ENCODE measurements at regions not wholly inside any gene's neighbourhood (a gene's known extent, or its start where the extent isn't known, plus 50 kb on each side); places are given as distances from the start of the nearest gene placed in this dataset.

DNA sequence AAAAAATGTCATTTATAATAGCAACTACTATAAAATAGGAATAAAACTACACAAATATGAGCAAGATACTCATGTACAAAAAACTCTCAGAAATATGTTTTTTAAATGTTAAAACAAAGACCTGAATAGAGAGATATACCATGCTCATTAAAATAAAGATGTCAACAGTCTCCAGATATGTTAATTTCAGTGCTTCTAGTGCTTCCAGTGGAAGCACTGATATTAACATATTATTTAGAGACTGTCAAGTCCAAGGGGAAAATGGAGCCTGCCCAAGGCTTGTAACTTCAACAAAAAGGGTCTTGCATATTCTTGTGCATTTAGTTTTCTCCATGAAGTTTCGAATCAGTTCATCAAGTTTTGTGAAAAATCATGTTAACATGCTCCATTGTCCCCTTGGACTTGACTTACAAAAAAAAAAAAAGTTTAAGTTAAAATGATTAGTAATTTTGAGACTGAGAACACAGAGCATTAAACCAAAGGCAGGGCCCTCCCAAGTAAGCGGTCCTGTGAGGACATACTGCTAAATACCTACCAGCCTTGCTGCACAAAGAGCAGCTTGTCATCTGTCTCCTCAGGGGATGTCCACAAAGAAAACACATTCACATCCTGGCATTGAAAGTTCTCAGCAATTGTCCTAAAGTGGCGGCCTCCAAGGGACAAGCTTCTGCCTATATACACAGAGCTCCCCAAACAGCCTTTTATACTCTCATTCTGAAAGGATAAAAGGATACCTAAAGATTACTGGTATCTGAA lies 501.9 kb upstream of the CHAC2 start:
- Histone ChIP-seq H3K9me2 (replicated peaks; ENCODE audit: insufficient read depth, low read length) (no peaks in the 10 kb centered on the region), H3K27me3 (ENCODE audit: low read length) (no peaks in the 10 kb centered on the region), H3K79me2 (ENCODE audit: insufficient read depth, low read length) (no peaks in the 10 kb centered on the region), H4K20me1 (ENCODE audit: low read depth, low read length) (no peaks in the 10 kb centered on the region), H3K27ac (ENCODE audit: low read depth, low read length) (no peak overlapping the region), H3K4me2 (ENCODE audit: low read depth, low read length, poor library complexity, severe bottlenecking) (no peak overlapping the region), H3K9ac (ENCODE audit: low read length) (no peak overlapping the region), H3K9me3 (ENCODE audit: insufficient read depth, low read length) (no peaks in the 10 kb centered on the region), H2AFZ (ENCODE audit: low read depth, low read length, severe bottlenecking) (no peak overlapping the region), H3K36me3 (ENCODE audit: low read length) (no peaks in the 10 kb centered on the region), H3F3A (ENCODE audit: insufficient read depth) (no peaks in the 10 kb centered on the region), H3K4me3 (ENCODE audit: insufficient read depth, low read length, poor library complexity, severe bottlenecking) (no peak overlapping the region)
- no peak for TF ChIP-seq CTCF (IDR thresholded peaks at IDR 0.05; ENCODE audit: insufficient read depth, low read length, poor library complexity, severe bottlenecking)
- no peak for TF ChIP-seq EZH2phosphoT487 (conservative IDR thresholded peaks at IDR 0.05; ENCODE audit: low read length)

DNA sequence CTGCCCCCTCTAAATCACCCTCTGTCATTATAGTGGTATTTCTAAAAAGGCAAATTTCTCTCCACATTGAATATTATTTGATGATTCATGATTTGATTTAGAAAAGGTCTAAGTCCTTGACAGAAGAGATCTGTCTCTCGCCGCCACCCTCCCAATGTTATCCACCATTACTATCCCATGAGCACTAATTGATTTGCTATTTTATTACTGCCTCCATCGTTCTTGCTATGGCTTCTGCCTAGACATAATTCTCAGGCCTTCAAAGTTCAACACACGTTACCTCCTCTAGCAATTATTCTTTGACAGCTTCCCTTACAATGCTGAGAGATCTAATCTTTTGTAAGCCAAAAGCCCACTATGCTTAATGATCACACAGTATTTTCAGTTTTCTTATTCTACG lies 507.0 kb upstream of the CHAC2 start:
- no peaks in the 10 kb centered on the region for H3K27me3 ChIP-seq (ENCODE audit: low read length)
- no peaks in the 10 kb centered on the region for H3F3A ChIP-seq (ENCODE audit: insufficient read depth)
- H4K20me1 ChIP-seq (ENCODE audit: low read depth, low read length): no peaks in the 10 kb centered on the region
- H3K79me2 ChIP-seq (ENCODE audit: insufficient read depth, low read length): no peaks in the 10 kb centered on the region
- no peaks in the 10 kb centered on the region for H3K9me3 ChIP-seq (ENCODE audit: insufficient read depth, low read length)
- TF ChIP-seq EZH2phosphoT487 (conservative IDR thresholded peaks at IDR 0.05; ENCODE audit: low read length) (no peak), CTCF (IDR thresholded peaks at IDR 0.05; ENCODE audit: insufficient read depth, low read length, poor library complexity, severe bottlenecking) (no peak)
- H3K9me2 ChIP-seq (replicated peaks; ENCODE audit: insufficient read depth, low read length): no peaks in the 10 kb centered on the region
- H2AFZ ChIP-seq (ENCODE audit: low read depth, low read length, severe bottlenecking): no peak overlapping the region
- no peak overlapping the region for H3K4me3 ChIP-seq (ENCODE audit: insufficient read depth, low read length, poor library complexity, severe bottlenecking)
- no peak overlapping the region for H3K9ac ChIP-seq (ENCODE audit: low read length)
- H3K4me2 ChIP-seq (ENCODE audit: low read depth, low read length, poor library complexity, severe bottlenecking): no peak overlapping the region
- no peak overlapping the region for H3K27ac ChIP-seq (ENCODE audit: low read depth, low read length)
- H3K36me3 ChIP-seq (ENCODE audit: low read length): no peaks in the 10 kb centered on the region

- TF ChIP-seq CTCF (IDR thresholded peaks at IDR 0.05; ENCODE audit: insufficient read depth, low read length, poor library complexity, severe bottlenecking): no peak
- no peak for TF ChIP-seq EZH2phosphoT487 (conservative IDR thresholded peaks at IDR 0.05; ENCODE audit: low read length)
- Histone ChIP-seq H3K36me3 (ENCODE audit: low read length) (no peaks in the 10 kb centered on the region), H3K79me2 (ENCODE audit: insufficient read depth, low read length) (no peaks in the 10 kb centered on the region), H2AFZ (ENCODE audit: low read depth, low read length, severe bottlenecking) (no peak overlapping the region), H3K9me3 (ENCODE audit: insufficient read depth, low read length) (no peaks in the 10 kb centered on the region), H3K27me3 (ENCODE audit: low read length) (no peaks in the 10 kb centered on the region), H3K4me2 (ENCODE audit: low read depth, low read length, poor library complexity, severe bottlenecking) (no peak overlapping the region), H3F3A (ENCODE audit: insufficient read depth) (no peaks in the 10 kb centered on the region), H3K9me2 (replicated peaks; ENCODE audit: insufficient read depth, low read length) (no peaks in the 10 kb centered on the region), H3K4me3 (ENCODE audit: insufficient read depth, low read length, poor library complexity, severe bottlenecking) (no peak overlapping the region), H3K27ac (ENCODE audit: low read depth, low read length) (no peak overlapping the region), H4K20me1 (ENCODE audit: low read depth, low read length) (no peaks in the 10 kb centered on the region), H3K9ac (ENCODE audit: low read length) (no peak overlapping the region)
These were observed 508.1 kb upstream of the CHAC2 start for GRCh38 chr2:53259395-53260009.

Measured in SU-DHL-6 (cell line).